GM12872 (cell line): ENCODE measurements at regions not wholly inside any gene's neighbourhood (a gene's known extent, or its start where the extent isn't known, plus 50 kb on each side); places are given as distances from the start of the nearest gene placed in this dataset.

Source experiments
- CTCF ChIP-seq: IDR thresholded peaks from 3 replicates; pipeline ENCODE4 v1.5.1; 2011; ENCODE audit warnings: low read depth, mild to moderate bottlenecking, low read length, moderate library complexity; ENCODE audit not compliant: insufficient read depth

DNA sequence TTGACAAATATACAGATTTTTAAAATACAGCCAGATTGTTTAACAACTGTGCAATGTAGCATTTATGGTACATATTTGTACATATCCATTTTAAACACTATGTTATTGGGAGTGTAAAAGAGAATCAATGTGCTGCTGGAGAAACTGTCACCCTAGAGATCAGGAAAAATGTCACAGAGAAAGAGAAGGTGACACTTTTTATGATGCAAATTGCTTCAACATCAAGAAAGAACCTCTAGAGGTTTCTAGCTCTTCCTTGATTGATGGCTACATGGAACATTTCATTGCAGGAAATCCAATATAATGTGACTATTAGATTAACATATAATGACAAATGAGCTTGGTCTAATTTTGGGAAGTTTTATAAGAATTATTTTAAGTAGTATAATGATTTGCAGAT is 1491.2 kb upstream of the PCDH20 start:
- TF ChIP-seq CTCF: no peak

- TF ChIP-seq CTCF: no peak
These were observed 1490.8 kb upstream of the PCDH20 start for GRCh38 chr13:62906469-62906868.

GRCh38 chr13:62887046-62887445 is 1471.4 kb upstream of the PCDH20 start:
- TF ChIP-seq CTCF: no peak

DNA sequence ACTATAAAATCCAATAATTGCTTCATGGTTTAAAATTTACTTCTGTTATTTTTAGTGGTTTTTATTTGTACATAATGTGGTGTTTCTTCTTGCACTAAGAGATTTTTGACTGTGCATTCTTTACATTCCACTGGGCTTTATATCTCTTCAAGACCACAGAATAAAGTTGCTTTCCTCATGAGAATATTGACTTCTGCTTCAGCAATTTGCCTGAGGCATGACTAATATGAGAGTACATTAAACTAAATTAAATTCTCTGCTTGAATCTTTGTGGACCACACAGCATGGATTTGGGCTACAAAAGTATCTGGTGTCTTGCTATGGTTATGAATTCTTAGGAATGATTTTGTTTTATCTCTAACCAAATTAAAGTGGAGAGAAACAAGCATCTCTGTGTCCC is 1463.4 kb upstream of the PCDH20 start:
- TF ChIP-seq CTCF: no peak

DNA sequence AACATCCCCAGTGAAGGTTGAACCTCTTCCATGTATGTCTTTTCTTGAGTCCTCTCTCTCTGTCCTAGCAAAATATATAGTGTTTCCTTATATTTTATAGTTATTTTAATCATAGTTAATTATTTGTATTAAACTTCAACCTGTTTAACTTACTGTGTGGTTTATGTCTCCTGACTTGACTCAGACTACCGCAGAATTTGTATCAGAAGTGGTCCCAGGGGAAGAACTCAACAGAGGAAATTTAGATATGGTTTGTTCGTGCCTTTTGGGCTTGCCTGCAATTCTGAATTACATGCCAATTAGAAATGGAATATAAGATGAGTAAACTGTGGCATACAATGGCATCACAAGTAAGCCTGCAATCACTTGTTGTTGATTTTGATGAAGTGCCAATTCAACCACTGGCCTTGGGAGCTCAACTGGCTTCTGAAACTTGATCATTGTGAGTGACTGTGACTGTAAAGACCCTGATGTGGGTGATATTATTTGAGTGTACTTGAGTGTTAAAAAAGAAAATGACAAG is 1459.5 kb upstream of the PCDH20 start:
- TF ChIP-seq CTCF: no peak

DNA sequence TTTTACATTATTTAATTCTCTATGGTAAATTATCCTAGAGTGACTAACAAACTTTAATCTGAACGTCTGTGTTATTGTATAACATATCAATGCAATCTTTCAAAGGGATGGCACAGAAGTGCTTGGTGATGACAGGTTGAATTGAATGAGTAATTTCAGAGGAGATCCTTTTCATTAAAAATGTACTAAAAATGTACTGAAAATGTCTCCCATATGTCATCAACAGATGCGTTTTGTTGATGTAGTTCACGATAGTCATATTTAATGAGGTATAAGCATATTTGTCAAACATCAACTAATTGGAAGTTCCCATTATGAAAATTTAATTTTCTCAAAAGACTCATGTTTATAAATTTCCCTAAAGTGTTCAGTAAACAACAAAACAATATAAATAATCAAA is 1434.7 kb upstream of the PCDH20 start:
- TF ChIP-seq CTCF: no peak

DNA sequence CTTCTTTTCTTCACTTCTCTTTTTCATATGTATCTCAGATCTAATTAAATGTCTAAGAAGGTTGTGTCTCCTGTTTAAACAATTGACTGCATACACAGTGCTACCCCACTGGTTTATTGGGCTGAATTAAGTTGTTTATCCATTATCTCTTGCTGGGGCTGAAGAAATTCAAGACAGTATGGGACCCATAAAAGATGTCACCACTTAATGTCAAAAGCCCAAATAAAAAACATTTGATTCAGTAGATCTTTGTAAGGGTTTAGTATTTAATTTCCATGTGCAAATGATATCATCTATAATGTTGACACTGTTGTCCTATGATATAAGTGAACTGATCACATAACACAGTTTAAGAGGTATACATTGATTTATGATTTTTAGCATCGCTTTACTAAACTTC is 1431.9 kb upstream of the PCDH20 start:
- no peak for TF ChIP-seq CTCF

DNA sequence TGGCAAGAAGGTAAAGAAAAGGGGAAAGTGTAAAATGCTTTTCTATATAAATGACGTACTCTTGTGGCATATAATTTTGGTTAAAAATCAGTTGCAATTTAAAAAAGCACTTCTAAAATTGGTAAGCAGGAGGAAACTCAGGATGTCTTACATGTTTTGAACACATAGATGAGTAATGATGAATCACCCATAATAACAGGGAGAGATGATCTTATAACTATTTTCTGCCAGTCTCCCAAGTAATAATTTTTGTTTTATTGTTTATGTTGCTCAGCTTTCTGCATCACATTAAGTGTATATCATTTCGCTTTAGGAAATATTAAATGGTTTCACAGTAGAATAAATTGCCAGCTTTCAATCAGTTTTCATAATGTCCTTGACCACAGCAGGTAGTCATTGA is 1430.7 kb upstream of the PCDH20 start:
- TF ChIP-seq CTCF: no peak
